Keratinocyte (primary cell): ENCODE measurements at regions not wholly inside any gene's neighbourhood (a gene's known extent, or its start where the extent isn't known, plus 50 kb on each side); places are given as distances from the start of the nearest gene placed in this dataset.

Experiments
- DNase-seq: peaks from one replicate; pipeline ENCODE4 v3.0.0-alpha.2; 2011; ENCODE audit warnings: low read depth, missing footprints, low spot score
- FAIRE-seq: peaks from 2 replicates; lab custom pipeline; 2011; peaks lifted over from hg19 to GRCh38; lab: Jason Lieb, UNC
- H2AFZ ChIP-seq: 2 replicates; pipeline ENCODE4 v1.6.0; 2012; ENCODE audit warnings: low read length, control low read depth, inconsistent platforms; ENCODE audit not compliant: control insufficient read depth
- H3K27ac ChIP-seq: 2 replicates; pipeline ENCODE4 v1.5.1; 2011; ENCODE audit warnings: low read length; ENCODE audit not compliant: control insufficient read depth, insufficient read depth
- H3K27me3 ChIP-seq: 3 replicates; pipeline ENCODE4 v1.6.0; 2011; ENCODE audit warnings: low read length; ENCODE audit not compliant: control insufficient read depth, insufficient read depth; ENCODE audit errors: extremely low read depth
- H3K36me3 ChIP-seq, 2 experiments: 2 replicates in 1 of 2; 3 replicates in 1 of 2; pipeline ENCODE4 v1.5.1; 2011; ENCODE audit warnings: low read length in 2 of 2, mild to moderate bottlenecking in 1 of 2; ENCODE audit not compliant: control insufficient read depth in 2 of 2, insufficient read depth in 2 of 2; ENCODE audit errors: extremely low read depth in 1 of 2
- H3K4me1 ChIP-seq: 3 replicates; pipeline ENCODE4 v1.5.1; 2011; ENCODE audit warnings: low read length; ENCODE audit not compliant: control insufficient read depth, insufficient read depth; ENCODE audit errors: extremely low read depth
- H3K4me2 ChIP-seq: 3 replicates; pipeline ENCODE4 v1.6.0; 2011; ENCODE audit warnings: low read depth, low read length; ENCODE audit not compliant: control insufficient read depth, insufficient read depth; ENCODE audit errors: extremely low read depth
- H3K4me3 ChIP-seq, 3 experiments: fragments of 200-600 bp in 1 of 3; sonication (generic) in 1 of 3; 2 replicates in 2 of 3; 3 replicates in 1 of 3; pipeline ENCODE4 v1.5.1; 2011 to 2016; ENCODE audit warnings: low read length in 3 of 3, mild to moderate bottlenecking in 3 of 3, control low read depth in 2 of 3, inconsistent platforms in 1 of 3, low read depth in 1 of 3, mixed read lengths in 1 of 3, mixed run types in 1 of 3, moderate library complexity in 1 of 3; ENCODE audit not compliant: control insufficient read depth in 2 of 3, insufficient read depth in 2 of 3; ENCODE audit errors: extremely low read depth in 1 of 3
- H3K79me2 ChIP-seq: 2 replicates; pipeline ENCODE4 v1.6.0; 2012; ENCODE audit warnings: low read length; ENCODE audit not compliant: control insufficient read depth, insufficient read depth
- H3K9ac ChIP-seq: 3 replicates; pipeline ENCODE4 v1.6.0; 2011; ENCODE audit warnings: low read length; ENCODE audit not compliant: control insufficient read depth, insufficient read depth; ENCODE audit errors: extremely low read depth
- H3K9me1 ChIP-seq: 3 replicates; pipeline ENCODE4 v1.6.0; 2011; ENCODE audit warnings: low read length; ENCODE audit not compliant: control insufficient read depth, insufficient read depth; ENCODE audit errors: extremely low read depth
- H3K9me3 ChIP-seq: 2 replicates; pipeline ENCODE4 v1.5.1; 2012; ENCODE audit warnings: low read depth, low read length; ENCODE audit not compliant: control insufficient read depth
- H4K20me1 ChIP-seq: 3 replicates; pipeline ENCODE4 v1.6.0; 2011; ENCODE audit warnings: low read length; ENCODE audit not compliant: control insufficient read depth, insufficient read depth; ENCODE audit errors: extremely low read depth
- CTCF ChIP-seq, 3 experiments: IDR thresholded peaks in 1 of 3; conservative IDR thresholded peaks in 1 of 3; optimal IDR thresholded peaks in 1 of 3; 2 replicates in 2 of 3; 3 replicates in 1 of 3; pipeline versions ENCODE3 to v1.5.1; 2011; ENCODE audit warnings: low read length in 3 of 3, mild to moderate bottlenecking in 3 of 3, moderate library complexity in 2 of 3, control low read depth in 1 of 3, inconsistent platforms in 1 of 3; ENCODE audit not compliant: insufficient read depth in 2 of 3; ENCODE audit errors: extremely low read depth in 1 of 3
- EZH2 ChIP-seq: IDR thresholded peaks from one replicate; pipeline ENCODE4 v1.6.1; 2012; ENCODE audit warnings: inconsistent platforms, mild to moderate bottlenecking, low read length, moderate library complexity
- dilution Hi-C: fragments of 300-500 bp; cut with MboI; formaldehyde crosslinking; loops from one replicate; pipeline ENCODE4 v1.7.0; 2020; ENCODE audit warnings: low sequenced_read_pairs; ENCODE audit not compliant: extremely low pct_ligation_motif_present

GRCh38 chr20:60792941-60793340 is 459.1 kb upstream of the CDH4 start:
- H3K4me2 ChIP-seq = no peak overlapping the region
- H3K9me1 ChIP-seq = no peaks in the 10 kb centered on the region
- H3K4me3 ChIP-seq = no peak overlapping the region
- H2AFZ ChIP-seq = no peak overlapping the region
- no peak overlapping the region for H3K9ac ChIP-seq
- H4K20me1 ChIP-seq = no peaks in the 10 kb centered on the region
- no peak overlapping the region for H3K27ac ChIP-seq
- no peaks in the 10 kb centered on the region for H3K4me1 ChIP-seq
- H3K79me2 ChIP-seq = no peaks in the 10 kb centered on the region
- peaks cover 4% of the 10 kb centered on the region for H3K27me3 ChIP-seq
- no peaks in the 10 kb centered on the region for H3K9me3 ChIP-seq
- no peak for TF ChIP-seq CTCF (optimal IDR thresholded peaks at IDR 0.05 in 1 of 3, IDR thresholded peaks at IDR 0.05 in 1 of 3, conservative IDR thresholded peaks at IDR 0.05 in 1 of 3; ENCODE audit: extremely low read depth in 1 of 3, insufficient read depth in 2 of 3, low read length in 3 of 3)
- no peak for TF ChIP-seq EZH2
- FAIRE-seq = no peak
- dilution Hi-C loops = no loop called here
- no peak for DNase-seq
- H3K36me3 ChIP-seq = no peaks in the 10 kb centered on the region

- TF ChIP-seq CTCF (optimal IDR thresholded peaks at IDR 0.05 in 1 of 3, IDR thresholded peaks at IDR 0.05 in 1 of 3, conservative IDR thresholded peaks at IDR 0.05 in 1 of 3; ENCODE audit: extremely low read depth in 1 of 3, insufficient read depth in 2 of 3, low read length in 3 of 3) = no peak
- no peak for TF ChIP-seq EZH2
- Histone ChIP-seq H3K27me3 (peaks cover 4% of the 10 kb centered on the region), H3K79me2 (no peaks in the 10 kb centered on the region), H3K4me2 (no peak overlapping the region), H3K9me1 (no peaks in the 10 kb centered on the region), H3K4me3 (no peak overlapping the region), H3K36me3 (no peaks in the 10 kb centered on the region), H3K4me1 (no peaks in the 10 kb centered on the region), H4K20me1 (no peaks in the 10 kb centered on the region), H3K9ac (no peak overlapping the region), H3K27ac (no peak overlapping the region), H3K9me3 (no peaks in the 10 kb centered on the region), H2AFZ (no peak overlapping the region)
- dilution Hi-C loops = no loop called here
- DNase-seq (no peak), FAIRE-seq (no peak)
Observed at GRCh38 chr20:60794674-60795073, 457.4 kb upstream of the CDH4 start.
